ENCODE measurements at regions not wholly inside any gene's neighbourhood (a gene's known extent, or its start where the extent isn't known, plus 50 kb on each side); places are given as distances from the start of the nearest gene placed in this dataset.

GRCh38 chr11:88404391-88404790, 66.9 kb upstream of the CTSC start:
- DNase-seq: no peak

- no peak for DNase-seq
Observed at GRCh38 chr11:88402784-88403183, 65.2 kb upstream of the CTSC start.

- DNase-seq: no peak
Observed at GRCh38 chr11:88402192-88402715, 64.7 kb upstream of the CTSC start.

GRCh38 chr11:88398791-88399570, 61.4 kb upstream of the CTSC start:
- no peak for DNase-seq

GRCh38 chr11:88398372-88398771, 60.8 kb upstream of the CTSC start:
- DNase-seq: no peak

GRCh38 chr11:88390254-88390653, 52.7 kb upstream of the CTSC start:
- DNase-seq: no peak

GRCh38 chr11:88387957-88388356, 50.4 kb upstream of the CTSC start:
- no peak for DNase-seq

Data from activated gamma-delta T cell treated with Interleukin-2 at 50 U/mL for 16 hours (primary cell).